Ovary (tissue), 3 donors: ENCODE measurements at regions not wholly inside any gene's neighbourhood (a gene's known extent, or its start where the extent isn't known, plus 50 kb on each side); places are given as distances from the start of the nearest gene placed in this dataset.

Experiments
- CTCF ChIP-seq, 3 donors: fragments of 450-650 bp in 2 of 3; fragments of 200-600 bp in 1 of 3; IDR thresholded peaks; one replicate each; pipeline versions ENCODE4 v1.5.1 to v1.8.0; 2016 to 2022; ENCODE audit warnings: antibody characterized with exemption in 3 of 3, mild to moderate bottlenecking in 1 of 3
- EP300 ChIP-seq: sonication (generic); formaldehyde crosslinking; IDR thresholded peaks from one replicate; pipeline ENCODE4 v1.6.1; 2017; ENCODE audit warnings: antibody characterized with exemption
- POLR2A ChIP-seq: fragments of 450-650 bp; IDR thresholded peaks from one replicate; pipeline ENCODE4 v1.6.1; 2017; ENCODE audit warnings: antibody characterized with exemption, mild to moderate bottlenecking, moderate library complexity
- donor health status: DM: no; HTN: no; CAD: no.

GRCh38 chr10:44650691-44651661 lies 260.2 kb upstream of the TMEM72 start:
- TF ChIP-seq CTCF (IDR thresholded peaks at IDR 0.05), result no peak
- no peak for TF ChIP-seq EP300
- no peak for TF ChIP-seq POLR2A
